K562 (cell line): ENCODE measurements at regions not wholly inside any gene's neighbourhood (a gene's known extent, or its start where the extent isn't known, plus 50 kb on each side); places are given as distances from the start of the nearest gene placed in this dataset.

ENCODE experiments used
- CREB3 ChIP-seq: fragments of 450-650 bp; conservative IDR thresholded peaks from 2 replicates; pipeline ENCODE4 v1.6.1; 2016; ENCODE audit warnings: missing genetic modification characterization, low read depth, mild to moderate bottlenecking, missing compliant biosample characterization, moderate library complexity
- DPF2 ChIP-seq: fragments of 450-650 bp; IDR thresholded peaks from 2 replicates; pipeline ENCODE4 v1.6.1; 2016
- ELF1 ChIP-seq: fragments of 200-800 bp; sonication (Bioruptor generic); IDR thresholded peaks from 2 replicates; pipeline ENCODE4 v1.6.1; 2016; ENCODE audit warnings: missing genetic modification characterization, missing compliant biosample characterization
- ESRRA ChIP-seq: fragments of 450-650 bp; IDR thresholded peaks from 2 replicates; pipeline ENCODE4 v1.6.1; 2014; ENCODE audit warnings: low read depth, mild to moderate bottlenecking, moderate library complexity, borderline replicate concordance
- JUND ChIP-seq, 2 experiments: IDR thresholded peaks; 2 replicates in 1 of 2; 3 replicates in 1 of 2; pipeline ENCODE4 v1.6.1; 2011; ENCODE audit warnings: borderline replicate concordance in 2 of 2, low read depth in 2 of 2, low read length in 2 of 2, improper control_type of control experiment in 1 of 2, missing biosample characterization in 1 of 2, missing genetic modification characterization in 1 of 2, missing genetic modification reagents in 1 of 2
- TFE3 ChIP-seq: fragments of 450-650 bp; formaldehyde crosslinking; IDR thresholded peaks from 2 replicates; pipeline ENCODE4 v1.4.0; 2020; ENCODE audit warnings: mild to moderate bottlenecking, mixed read lengths
- XRCC4 ChIP-seq: IDR thresholded peaks from one replicate; pipeline ENCODE4 v1.6.1; 2011; ENCODE audit not compliant: insufficient read depth, insufficient read length; ENCODE audit errors: extremely low read depth
- ZBTB12 ChIP-seq: fragments of 250-450 bp; sonication (Bioruptor Pico); IDR thresholded peaks from 2 replicates; pipeline ENCODE4 v1.4.0; 2020
- ZHX1 ChIP-seq: fragments of 150-350 bp; conservative IDR thresholded peaks from 2 replicates; pipeline ENCODE4 v1.6.1; 2014; ENCODE audit warnings: low read length
- ZNF134 ChIP-seq: fragments of 250-450 bp; sonication (Bioruptor Pico); conservative IDR thresholded peaks from 2 replicates; pipeline ENCODE4 v1.4.0; 2020

GRCh38 chr2:39513641-39514094 is 76.6 kb upstream of the MAP4K3 start (continued):
- TF ChIP-seq TFE3 (CRISPR knock-in tag) (no peak), XRCC4 (no peak), ELF1 (tag) (no peak), DPF2 (peak; percentile 47; the same call in 1 of the 2 replicates), CREB3 (tag) (no peak), ZNF134 (CRISPR knock-in tag) (no peak), JUND (IDR thresholded peaks at IDR 0.05; ENCODE audit: borderline replicate concordance, low read depth, low read length) (peak; percentile 67; the same call in 1 of the 2 replicates), JUND (tag; IDR thresholded peaks at IDR 0.05; ENCODE audit: borderline replicate concordance, low read depth, low read length) (peak; percentile 74; the same call in 2 of the 3 replicates), ZHX1 (no peak), ZBTB12 (CRISPR knock-in tag) (no peak), ESRRA (no peak)
